ENCODE measurements at regions not wholly inside any gene's neighbourhood (a gene's known extent, or its start where the extent isn't known, plus 50 kb on each side); places are given as distances from the start of the nearest gene placed in this dataset.
"Not testable (repeated sequence)": the region's sequence is repeated elsewhere in the genome, so short reads cannot be mapped to it uniquely, and the experiment has no call there.

DNA sequence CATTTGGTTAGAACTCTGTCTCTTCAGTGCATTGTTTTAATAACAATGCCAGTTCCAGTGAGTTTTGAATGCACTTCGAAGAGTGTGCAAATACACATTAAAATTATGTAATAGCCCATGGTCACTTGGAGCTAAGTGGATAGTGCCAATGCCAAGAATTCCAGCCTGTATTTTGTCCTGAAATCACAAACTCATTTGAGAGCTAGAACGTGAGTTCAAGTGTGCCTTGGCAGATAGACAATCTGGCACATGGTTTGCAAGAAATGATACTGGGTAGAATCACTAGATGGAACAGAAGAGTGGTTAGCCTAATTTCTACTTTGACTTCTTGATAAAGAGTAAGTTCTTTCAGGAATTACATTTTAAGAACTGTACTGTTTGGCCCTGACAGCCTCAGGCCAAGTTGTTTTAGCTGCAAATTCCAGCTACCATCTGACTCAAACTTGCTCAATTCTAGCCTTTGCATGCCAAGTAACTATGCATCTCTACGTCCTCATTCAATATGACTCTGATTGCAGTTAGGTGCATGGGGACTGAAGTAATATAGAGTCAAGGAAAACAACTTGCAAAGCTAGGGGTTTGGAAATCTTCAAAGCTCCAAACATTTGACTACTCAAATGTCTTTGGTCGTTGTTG, 131.9 kb upstream of the SMIM31 start:
- Mint-ChIP-seq H3K27ac (no peak overlapping the region), H3K36me3 (no peaks in the 10 kb centered on the region), H3K27me3 (no peaks in the 10 kb centered on the region), H3K4me3 (no peak overlapping the region), H3K9me3 (peaks cover 13% of the 10 kb centered on the region), H3K4me1 (no peaks in the 10 kb centered on the region)
- no peak for ATAC-seq

DNA sequence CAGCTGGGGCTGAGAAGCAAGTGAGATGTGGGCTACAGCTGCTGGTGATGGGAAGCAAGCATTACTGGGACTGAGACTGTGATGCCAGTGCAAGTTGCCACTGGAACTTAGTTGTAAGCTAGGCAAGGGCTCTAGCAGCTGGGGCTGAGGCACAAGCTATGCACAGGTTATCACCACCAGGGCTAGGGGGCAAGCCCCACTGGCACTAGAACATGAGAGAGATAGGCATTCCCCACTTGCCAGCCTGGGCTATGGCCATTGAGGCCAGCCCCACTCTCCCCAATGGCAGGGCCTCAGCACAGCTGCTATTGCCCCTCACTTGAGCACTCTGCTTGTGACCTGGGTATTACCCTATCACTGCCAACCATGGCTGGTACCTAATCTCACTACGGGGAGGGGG, 130.8 kb upstream of the SMIM31 start:
- ATAC-seq = no peak
- H3K27ac Mint-ChIP-seq = no peak overlapping the region
- H3K36me3 Mint-ChIP-seq = no peaks in the 10 kb centered on the region
- no peaks in the 10 kb centered on the region for H3K27me3 Mint-ChIP-seq
- H3K4me1 Mint-ChIP-seq = no peaks in the 10 kb centered on the region
- peaks cover 18% of the 10 kb centered on the region for H3K9me3 Mint-ChIP-seq
- no peak overlapping the region for H3K4me3 Mint-ChIP-seq

DNA sequence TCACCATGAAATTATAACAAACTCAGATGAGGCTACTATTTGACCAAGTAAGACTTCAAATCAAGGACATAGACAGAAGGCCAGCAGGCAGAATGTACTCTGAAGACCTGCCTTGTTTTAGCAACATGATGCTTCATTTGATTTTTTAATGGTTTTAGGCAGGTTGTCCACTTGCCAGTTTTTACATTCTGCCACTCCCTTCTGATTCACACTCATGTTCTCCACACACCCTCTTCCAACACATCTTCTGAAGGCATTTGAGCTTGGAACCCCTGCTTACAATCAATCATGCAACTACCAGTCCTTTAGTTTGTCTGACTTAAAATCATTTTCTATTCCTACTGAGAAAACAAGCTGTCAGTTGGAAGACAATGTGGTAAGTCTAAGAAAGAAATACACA, 114.9 kb upstream of the SMIM31 start:
- Mint-ChIP-seq H3K27me3 (no peaks in the 10 kb centered on the region), H3K27ac (no peak overlapping the region), H3K9me3 (no peaks in the 10 kb centered on the region)

GRCh38 chr4:164648151-164648848, 105.6 kb upstream of the SMIM31 start:
- Mint-ChIP-seq H3K36me3 (no peaks in the 10 kb centered on the region), H3K9me3 (no peaks in the 10 kb centered on the region), H3K27ac (no peak overlapping the region), H3K4me3 (no peak overlapping the region), H3K4me1 (no peaks in the 10 kb centered on the region), H3K27me3 (no peaks in the 10 kb centered on the region)
- no peak for ATAC-seq

More for the DNA sequence above, 114.9 kb upstream of the SMIM31 start:
- H3K36me3 Mint-ChIP-seq = no peaks in the 10 kb centered on the region
- H3K4me3 Mint-ChIP-seq = no peak overlapping the region
- H3K4me1 Mint-ChIP-seq = no peaks in the 10 kb centered on the region
- no peak for ATAC-seq

DNA sequence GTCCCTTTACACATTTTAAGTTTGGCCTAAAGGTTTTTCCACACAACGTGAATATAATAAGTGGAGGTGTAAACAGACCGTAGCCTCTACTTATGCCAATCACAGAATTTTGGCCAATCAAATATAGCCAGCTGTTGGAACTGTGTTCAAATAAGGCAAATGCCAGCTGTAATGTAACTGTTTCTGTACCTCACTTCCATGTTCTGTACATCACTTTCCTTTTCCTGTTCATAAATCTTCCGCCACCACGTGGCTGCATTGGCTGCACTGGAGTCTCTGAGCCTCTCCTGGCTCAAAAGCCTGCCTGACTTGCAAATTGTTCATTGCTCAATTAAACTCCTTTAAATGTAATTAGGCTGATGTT, 105.1 kb upstream of the SMIM31 start:
- H3K4me3 Mint-ChIP-seq = no peak overlapping the region
- H3K27ac Mint-ChIP-seq = no peak overlapping the region
- ATAC-seq = no peak
- no peaks in the 10 kb centered on the region for H3K36me3 Mint-ChIP-seq
- no peaks in the 10 kb centered on the region for H3K9me3 Mint-ChIP-seq
- no peaks in the 10 kb centered on the region for H3K4me1 Mint-ChIP-seq
- H3K27me3 Mint-ChIP-seq = no peaks in the 10 kb centered on the region

- no peak for ATAC-seq
- Mint-ChIP-seq H3K9me3 (peaks cover 19% of the 10 kb centered on the region), H3K36me3 (no peaks in the 10 kb centered on the region), H3K27me3 (no peaks in the 10 kb centered on the region), H3K4me1 (no peaks in the 10 kb centered on the region), H3K4me3 (no peak overlapping the region), H3K27ac (no peak overlapping the region)
Measured at GRCh38 chr4:164659765-164660164, 94.2 kb upstream of the SMIM31 start.

- H3K9me3 Mint-ChIP-seq, H3K27me3 Mint-ChIP-seq, H3K4me1 Mint-ChIP-seq, H3K4me3 Mint-ChIP-seq, H3K27ac Mint-ChIP-seq, H3K36me3 Mint-ChIP-seq, ATAC-seq: not testable (repeated sequence)
Measured at GRCh38 chr4:164676152-164676551, 77.8 kb upstream of the SMIM31 start.

GRCh38 chr4:164683040-164683439, 70.9 kb upstream of the SMIM31 start:
- H3K4me3 Mint-ChIP-seq = no peak overlapping the region
- no peaks in the 10 kb centered on the region for H3K27me3 Mint-ChIP-seq
- H3K36me3 Mint-ChIP-seq = no peaks in the 10 kb centered on the region
- H3K27ac Mint-ChIP-seq = no peak overlapping the region
- no peak for ATAC-seq
- H3K4me1 Mint-ChIP-seq = no peaks in the 10 kb centered on the region
- H3K9me3 Mint-ChIP-seq = no peaks in the 10 kb centered on the region

- Mint-ChIP-seq H3K27ac (no peak overlapping the region), H3K4me3 (no peak overlapping the region), H3K36me3 (no peaks in the 10 kb centered on the region), H3K9me3 (no peaks in the 10 kb centered on the region), H3K4me1 (no peaks in the 10 kb centered on the region), H3K27me3 (peaks cover 8% of the 10 kb centered on the region)
- ATAC-seq = no peak
Measured at GRCh38 chr4:164695650-164696049, 58.3 kb upstream of the SMIM31 start.

DNA sequence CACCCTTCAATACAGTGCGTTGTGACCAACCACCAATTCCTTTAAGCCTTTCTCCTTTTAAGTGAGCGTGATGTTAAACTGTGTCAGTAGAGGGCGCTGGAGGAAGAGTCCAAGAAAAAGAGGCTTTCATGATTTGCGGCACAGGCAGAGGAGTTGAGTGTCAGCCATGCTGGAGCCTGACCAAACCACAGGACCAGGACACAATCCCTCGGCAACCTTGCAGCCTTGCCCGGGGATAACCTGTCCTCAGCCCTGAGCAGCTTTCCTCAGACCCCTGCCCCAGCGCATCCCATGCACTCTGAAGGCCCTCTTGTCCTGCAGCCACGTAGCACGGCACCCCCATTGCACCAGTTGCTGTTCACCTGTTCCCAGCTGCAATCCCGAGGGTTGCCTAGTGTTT, 53.5 kb upstream of the SMIM31 start:
- ATAC-seq = no peak
- H3K4me3 Mint-ChIP-seq = no peak overlapping the region
- no peaks in the 10 kb centered on the region for H3K36me3 Mint-ChIP-seq
- H3K9me3 Mint-ChIP-seq = no peaks in the 10 kb centered on the region
- no peaks in the 10 kb centered on the region for H3K4me1 Mint-ChIP-seq
- no peak overlapping the region for H3K27ac Mint-ChIP-seq
- H3K27me3 Mint-ChIP-seq = peaks cover 8% of the 10 kb centered on the region

- H3K36me3 Mint-ChIP-seq = no peaks in the 10 kb centered on the region
- no peak for ATAC-seq
- H3K4me1 Mint-ChIP-seq = no peaks in the 10 kb centered on the region
- H3K4me3 Mint-ChIP-seq = no peak overlapping the region
- peaks cover 8% of the 10 kb centered on the region for H3K27me3 Mint-ChIP-seq
- H3K27ac Mint-ChIP-seq = no peak overlapping the region
- H3K9me3 Mint-ChIP-seq = no peaks in the 10 kb centered on the region
Measured at GRCh38 chr4:164701665-164702064, 52.3 kb upstream of the SMIM31 start.

All from stimulated activated memory B cell treated with anti-CD40 and anti-IgM and Interleukin-4, amounts not matched to agents 10 μg/mL and 1 μg/mL and 100 μg/mL, for 72 hours (primary cell).